ENCODE measurements at regions not wholly inside any gene's neighbourhood (a gene's known extent, or its start where the extent isn't known, plus 50 kb on each side); places are given as distances from the start of the nearest gene placed in this dataset.

DNA sequence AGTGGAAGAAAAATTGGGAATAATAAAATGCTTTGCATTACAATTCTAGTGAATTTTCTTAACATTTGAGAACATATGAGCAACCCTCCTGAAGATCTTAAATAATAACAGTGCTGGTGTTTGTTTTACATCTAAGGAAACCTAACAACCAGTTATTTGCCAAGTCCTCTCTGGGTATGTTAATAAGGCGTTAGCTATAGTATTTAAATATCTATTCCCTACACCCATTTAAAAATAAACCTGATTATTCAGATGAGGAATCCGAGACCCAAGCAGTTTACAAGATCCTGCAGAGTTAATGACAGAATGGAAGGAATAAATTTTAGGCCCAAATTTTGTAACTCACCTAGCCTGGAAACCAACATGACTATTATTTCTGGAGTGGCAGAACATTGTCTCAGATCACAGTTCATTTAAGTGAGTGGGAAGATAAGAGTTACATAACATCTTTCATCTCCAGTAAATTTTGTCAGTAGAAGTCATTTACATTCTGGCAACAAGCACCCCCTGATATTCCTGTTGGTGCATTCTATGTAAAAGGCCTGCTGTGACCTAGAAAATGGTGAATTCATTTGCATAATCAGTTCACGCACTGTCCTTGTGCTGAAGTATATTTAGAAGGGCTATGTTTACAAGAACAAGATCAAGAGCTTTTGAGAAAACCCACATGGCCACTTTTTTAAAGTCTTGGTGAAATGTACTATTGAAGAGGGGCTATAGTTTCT is 148.2 kb downstream of the COX7C start:
- DNase-seq (ENCODE audit: low read depth, low spot score) = no peak
- no peak overlapping the region for H3K4me3 ChIP-seq (ENCODE audit: low read depth, low read length)
- TF ChIP-seq, protein P1, sequence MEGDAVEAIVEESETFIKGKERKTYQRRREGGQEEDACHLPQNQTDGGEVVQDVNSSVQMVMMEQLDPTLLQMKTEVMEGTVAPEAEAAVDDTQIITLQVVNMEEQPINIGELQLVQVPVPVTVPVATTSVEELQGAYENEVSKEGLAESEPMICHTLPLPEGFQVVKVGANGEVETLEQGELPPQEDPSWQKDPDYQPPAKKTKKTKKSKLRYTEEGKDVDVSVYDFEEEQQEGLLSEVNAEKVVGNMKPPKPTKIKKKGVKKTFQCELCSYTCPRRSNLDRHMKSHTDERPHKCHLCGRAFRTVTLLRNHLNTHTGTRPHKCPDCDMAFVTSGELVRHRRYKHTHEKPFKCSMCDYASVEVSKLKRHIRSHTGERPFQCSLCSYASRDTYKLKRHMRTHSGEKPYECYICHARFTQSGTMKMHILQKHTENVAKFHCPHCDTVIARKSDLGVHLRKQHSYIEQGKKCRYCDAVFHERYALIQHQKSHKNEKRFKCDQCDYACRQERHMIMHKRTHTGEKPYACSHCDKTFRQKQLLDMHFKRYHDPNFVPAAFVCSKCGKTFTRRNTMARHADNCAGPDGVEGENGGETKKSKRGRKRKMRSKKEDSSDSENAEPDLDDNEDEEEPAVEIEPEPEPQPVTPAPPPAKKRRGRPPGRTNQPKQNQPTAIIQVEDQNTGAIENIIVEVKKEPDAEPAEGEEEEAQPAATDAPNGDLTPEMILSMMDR (IDR thresholded peaks at IDR 0.05; ENCODE audit: low read depth, low read length) = no peak
- in situ Hi-C loops (cut with HindIII; ENCODE audit: low sequenced_read_pairs) = no loop called here

DNA sequence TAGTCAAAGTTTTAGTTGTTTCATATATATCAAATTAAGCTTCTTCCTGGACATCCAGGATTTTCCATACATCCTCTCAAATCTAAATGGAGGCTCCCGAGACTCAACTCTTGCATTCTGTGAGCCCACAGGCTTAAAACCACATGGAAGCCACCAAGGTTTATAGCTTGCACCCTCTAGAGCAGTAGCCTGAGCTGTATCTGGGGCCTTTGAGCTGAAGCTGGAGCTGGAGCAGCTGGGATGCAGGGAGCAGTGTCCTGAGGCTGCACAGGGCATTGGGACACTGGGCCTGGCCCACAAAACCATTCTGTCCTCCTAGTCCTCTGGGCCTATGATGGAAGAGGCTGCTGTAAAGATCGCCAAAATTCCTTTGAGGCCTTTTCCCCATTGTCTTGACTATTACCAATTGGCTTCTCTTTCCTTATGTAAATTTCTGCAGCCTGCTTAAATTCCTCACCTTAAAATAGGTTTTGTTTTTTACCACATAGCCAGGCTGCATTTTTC is 151.0 kb downstream of the COX7C start:
- in situ Hi-C loops (cut with HindIII; ENCODE audit: low sequenced_read_pairs) = no loop called here
- no peak overlapping the region for H3K4me3 ChIP-seq (ENCODE audit: low read depth, low read length)
- DNase-seq (ENCODE audit: low read depth, low spot score) = no peak
- TF ChIP-seq, protein P1 (IDR thresholded peaks at IDR 0.05; ENCODE audit: low read depth, low read length) = no peak

GRCh38 chr5:86780018-86780417 is 162.3 kb downstream of the COX7C start:
- no peak overlapping the region for H3K4me3 ChIP-seq (ENCODE audit: low read depth, low read length)
- in situ Hi-C loops (cut with HindIII; ENCODE audit: low sequenced_read_pairs) = no loop called here
- no peak for DNase-seq (ENCODE audit: low read depth, low spot score)
- TF ChIP-seq, protein P1 (IDR thresholded peaks at IDR 0.05; ENCODE audit: low read depth, low read length) = no peak

GRCh38 chr5:86786955-86787354 is 169.2 kb downstream of the COX7C start:
- TF ChIP-seq, protein P1 (IDR thresholded peaks at IDR 0.05; ENCODE audit: low read depth, low read length) = no peak
- DNase-seq (ENCODE audit: low read depth, low spot score) = no peak
- no peak overlapping the region for H3K4me3 ChIP-seq (ENCODE audit: low read depth, low read length)
- in situ Hi-C loops (cut with HindIII; ENCODE audit: low sequenced_read_pairs) = no loop called here

DNA sequence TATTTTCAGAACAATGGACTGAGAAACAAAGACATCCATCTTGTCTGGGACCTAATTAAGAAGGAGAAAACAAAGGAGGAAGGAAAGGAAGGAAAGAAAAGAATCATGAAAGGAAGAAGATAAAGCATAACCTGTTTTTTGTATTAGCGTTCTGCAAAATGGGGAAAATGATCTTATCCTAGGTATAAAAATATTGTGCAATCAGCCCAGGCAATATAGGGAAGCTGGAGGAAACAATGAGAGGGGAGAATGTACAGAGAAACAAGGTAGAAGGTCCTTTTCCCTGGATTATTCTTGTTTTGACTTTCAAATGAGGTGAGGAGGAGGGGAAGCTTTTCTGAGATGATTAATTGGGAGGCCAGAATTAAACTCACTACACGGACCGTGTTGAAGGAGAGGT is 177.9 kb downstream of the COX7C start:
- DNase-seq (ENCODE audit: low read depth, low spot score) = no peak
- H3K4me3 ChIP-seq (ENCODE audit: low read depth, low read length) = no peak overlapping the region
- in situ Hi-C loops (cut with HindIII; ENCODE audit: low sequenced_read_pairs) = no loop called here
- TF ChIP-seq, protein P1 (IDR thresholded peaks at IDR 0.05; ENCODE audit: low read depth, low read length) = no peak

DNA sequence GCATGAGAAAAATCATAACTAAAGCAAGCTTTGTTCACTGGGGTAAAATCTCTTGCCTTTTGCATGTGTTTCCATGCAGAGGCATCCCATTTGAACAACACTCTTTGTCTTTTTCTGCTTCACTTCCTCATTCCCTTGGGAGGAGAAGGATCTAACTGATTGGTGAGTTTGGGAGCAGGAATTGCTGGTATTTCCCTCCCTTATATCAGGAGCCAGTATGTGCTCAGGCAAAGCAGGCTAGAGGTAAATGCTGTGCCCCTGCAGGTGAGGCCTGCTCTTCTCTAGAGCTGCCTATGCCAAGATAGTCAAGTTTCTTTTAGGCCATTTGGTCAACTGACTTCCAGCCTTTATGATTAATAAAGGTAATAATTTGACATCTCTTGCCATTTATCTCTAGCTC is 179.9 kb downstream of the COX7C start:
- TF ChIP-seq, protein P1 (IDR thresholded peaks at IDR 0.05; ENCODE audit: low read depth, low read length) = no peak
- DNase-seq (ENCODE audit: low read depth, low spot score) = no peak

More for the DNA sequence above, 179.9 kb downstream of the COX7C start:
- no peak overlapping the region for H3K4me3 ChIP-seq (ENCODE audit: low read depth, low read length)
- in situ Hi-C loops (cut with HindIII; ENCODE audit: low sequenced_read_pairs) = no loop called here
